H9 (cell line): ENCODE measurements at regions not wholly inside any gene's neighbourhood (a gene's known extent, or its start where the extent isn't known, plus 50 kb on each side); places are given as distances from the start of the nearest gene placed in this dataset.

ENCODE experiments used
- DNase-seq: peaks from one replicate; pipeline ENCODE4 v3.0.0-alpha.2; 2017
- H2AFZ ChIP-seq: one replicate; pipeline ENCODE4 v1.6.1; 2013; ENCODE audit warnings: mild to moderate bottlenecking, low read length, control low read depth, moderate library complexity
- H2AK5ac ChIP-seq: 2 replicates; pipeline ENCODE4 v1.6.1; 2013; ENCODE audit warnings: low read length, control low read depth, mixed read lengths; ENCODE audit not compliant: insufficient read length
- H2BK120ac ChIP-seq: one replicate; pipeline ENCODE4 v1.6.1; 2013; ENCODE audit warnings: low read depth, mild to moderate bottlenecking, low read length, control low read depth, inconsistent platforms; ENCODE audit not compliant: poor library complexity, severe bottlenecking
- H2BK12ac ChIP-seq: 2 replicates; pipeline ENCODE4 v1.6.1; 2013; ENCODE audit warnings: low read length, control low read depth, mixed read lengths, low read depth; ENCODE audit not compliant: insufficient read length
- H2BK15ac ChIP-seq: 2 replicates; pipeline ENCODE4 v1.6.1; 2013; ENCODE audit warnings: low read depth, low read length, control low read depth
- H2BK20ac ChIP-seq: one replicate; pipeline ENCODE4 v1.6.1; 2013; ENCODE audit warnings: low read depth, mild to moderate bottlenecking, low read length, control low read depth, inconsistent platforms; ENCODE audit not compliant: poor library complexity, severe bottlenecking
- H2BK5ac ChIP-seq: 2 replicates; pipeline ENCODE4 v1.6.1; 2013; ENCODE audit warnings: low read length, control low read depth, mixed read lengths; ENCODE audit not compliant: insufficient read length
- H3K14ac ChIP-seq: 2 replicates; pipeline ENCODE4 v1.6.1; 2013; ENCODE audit warnings: low read length, control low read depth; ENCODE audit not compliant: insufficient read depth
- H3K18ac ChIP-seq: 2 replicates; pipeline ENCODE4 v1.6.1; 2013; ENCODE audit warnings: low read depth, mild to moderate bottlenecking, mixed read lengths, low read length, control low read depth; ENCODE audit not compliant: insufficient read length
- H3K23ac ChIP-seq: 2 replicates; pipeline ENCODE4 v1.6.1; 2013; ENCODE audit warnings: low read length, control low read depth, mixed read lengths, low read depth; ENCODE audit not compliant: insufficient read length
- H3K23me2 ChIP-seq: 2 replicates; pipeline ENCODE4 v1.6.1; 2013; ENCODE audit warnings: low read depth, mild to moderate bottlenecking, mixed read lengths, low read length, control low read depth; ENCODE audit not compliant: insufficient read length, poor library complexity, severe bottlenecking
- H3K27ac ChIP-seq: 2 replicates; pipeline ENCODE4 v1.5.1; 2013; ENCODE audit warnings: low read length, control low read depth, mixed read lengths, low read depth; ENCODE audit not compliant: insufficient read length
- H3K27me3 ChIP-seq: 2 replicates; pipeline ENCODE4 v1.6.1; 2013; ENCODE audit warnings: low read length, control low read depth, inconsistent platforms; ENCODE audit not compliant: insufficient read depth
- H3K4ac ChIP-seq: 2 replicates; pipeline ENCODE4 v1.6.1; 2013; ENCODE audit warnings: low read depth, mild to moderate bottlenecking, control low read depth, inconsistent platforms, low read length, moderate library complexity
- H3K4me1 ChIP-seq: 2 replicates; pipeline ENCODE4 v1.6.1; 2013; ENCODE audit warnings: low read length, control low read depth, inconsistent platforms; ENCODE audit not compliant: insufficient read depth
- H3K4me2 ChIP-seq: 2 replicates; pipeline ENCODE4 v1.6.1; 2013; ENCODE audit warnings: low read length, control low read depth, mixed read lengths; ENCODE audit not compliant: insufficient read length, insufficient read depth
- H3K56ac ChIP-seq: 2 replicates; pipeline ENCODE4 v1.6.1; 2013; ENCODE audit warnings: low read depth, mild to moderate bottlenecking, mixed read lengths, low read length, control low read depth; ENCODE audit not compliant: insufficient read length
- H3K79me1 ChIP-seq: 2 replicates; pipeline ENCODE4 v1.6.1; 2013; ENCODE audit warnings: low read depth, mild to moderate bottlenecking, moderate library complexity, low read length, control low read depth, inconsistent platforms; ENCODE audit not compliant: insufficient read depth, poor library complexity, severe bottlenecking
- H3K79me2 ChIP-seq: 2 replicates; pipeline ENCODE4 v1.6.1; 2013; ENCODE audit warnings: low read length, control low read depth, inconsistent platforms; ENCODE audit not compliant: insufficient read depth
- H3K9ac ChIP-seq: 2 replicates; pipeline ENCODE4 v1.6.1; 2013; ENCODE audit warnings: low read length, control low read depth, mixed read lengths; ENCODE audit not compliant: insufficient read length; ENCODE audit errors: extremely low read depth
- H3K9me3 ChIP-seq: one replicate; pipeline ENCODE4 v1.6.1; 2013; ENCODE audit warnings: low read depth, low read length, inconsistent platforms; ENCODE audit not compliant: control insufficient read depth
- H3T11ph ChIP-seq: one replicate; pipeline ENCODE4 v1.6.1; 2013; ENCODE audit warnings: mild to moderate bottlenecking, low read length, control low read depth, inconsistent platforms
- H4K20me1 ChIP-seq: one replicate; pipeline ENCODE4 v1.6.1; 2013; ENCODE audit not compliant: control insufficient read depth, insufficient read length, insufficient read depth
- H4K5ac ChIP-seq: 2 replicates; pipeline ENCODE4 v1.6.1; 2013; ENCODE audit warnings: low read depth, mild to moderate bottlenecking, mixed read lengths, low read length, control low read depth; ENCODE audit not compliant: insufficient read length
- H4K8ac ChIP-seq: replicated peaks from 2 replicates; pipeline ENCODE4 v1.6.1; 2013; ENCODE audit warnings: low read length, control low read depth, mixed read lengths, low read depth; ENCODE audit not compliant: insufficient read length
- H4K91ac ChIP-seq: 2 replicates; pipeline ENCODE4 v1.6.1; 2013; ENCODE audit warnings: low read depth, mild to moderate bottlenecking, moderate library complexity, mixed read lengths, low read length, control low read depth; ENCODE audit not compliant: insufficient read length
- H3K27ac Mint-ChIP-seq, 3 experiments: 2 replicates in 2 of 3; 3 replicates in 1 of 3; pipeline ENCODE4 v1.8.0; 2020 to 2021; ENCODE audit warnings: mixed read lengths in 3 of 3, mild to moderate bottlenecking in 1 of 3, moderate library complexity in 1 of 3
- H3K27me3 Mint-ChIP-seq: 2 replicates; pipeline ENCODE4 v1.8.0; 2021; ENCODE audit warnings: low read depth, mild to moderate bottlenecking, moderate library complexity, mixed read lengths
- H3K36me3 Mint-ChIP-seq, 3 experiments: 2 replicates in 2 of 3; 3 replicates in 1 of 3; pipeline ENCODE4 v1.8.0; 2020 to 2021; ENCODE audit warnings: low read depth in 3 of 3, mixed read lengths in 3 of 3; ENCODE audit not compliant: insufficient read depth in 1 of 3
- H3K4me1 Mint-ChIP-seq, 2 experiments: 2 replicates each; pipeline ENCODE4 v1.8.0; 2020; ENCODE audit warnings: mixed read lengths in 2 of 2
- H3K4me3 Mint-ChIP-seq, 2 experiments: 2 replicates in 1 of 2; 3 replicates in 1 of 2; pipeline ENCODE4 v1.8.0; 2020 to 2021; ENCODE audit warnings: mild to moderate bottlenecking in 2 of 2, mixed read lengths in 2 of 2, moderate library complexity in 1 of 2
- H3K9me3 Mint-ChIP-seq, 2 experiments: 2 replicates in 1 of 2; 3 replicates in 1 of 2; pipeline ENCODE4 v1.8.0; 2020; ENCODE audit warnings: mild to moderate bottlenecking in 2 of 2, mixed read lengths in 2 of 2, moderate library complexity in 1 of 2
- WGBS: extraction: QIAGEN DNeasy Blood & Tissue Kit; methylation state at CpG from one replicate; pipeline ENCODE4 v1.1.7; 2013; ENCODE audit warnings: missing lambda C conversion rate, low lambda C conversion rate, mixed read lengths; ENCODE audit not compliant: insufficient read length; ENCODE audit errors: extremely low coverage; 5-methylcytosine and 5-hydroxymethylcytosine counted together
- TF ChIP-seq, protein P1 (sequence below): fragments of 200-600 bp; sonication (generic); conservative IDR thresholded peaks from 3 replicates; pipeline ENCODE4 v1.8.0; 2021; ENCODE audit warnings: antibody characterized with exemption, mild to moderate bottlenecking

DNA sequence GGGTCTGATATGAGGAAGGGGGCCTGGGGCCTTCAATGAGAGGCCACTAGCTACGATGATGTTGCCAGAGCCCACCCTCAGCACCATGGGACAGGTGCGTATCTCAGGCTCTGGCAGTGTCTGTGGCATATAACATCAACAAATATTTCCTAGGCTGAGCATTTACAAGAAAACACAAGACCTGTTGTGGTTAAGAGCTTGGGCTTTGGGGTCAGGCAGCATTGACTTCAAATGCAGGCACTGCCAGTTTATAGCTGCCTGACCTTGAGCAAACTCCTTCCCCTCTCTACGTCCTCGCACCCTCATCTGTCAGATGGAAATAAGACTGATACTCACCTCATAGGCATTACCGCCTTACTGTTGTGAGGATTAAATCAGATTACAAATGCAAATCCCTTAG lies 156.0 kb downstream of the KATNAL1 start:
- no peak overlapping the region for H3K18ac ChIP-seq
- H3K23ac ChIP-seq: no peak overlapping the region
- no peaks in the 10 kb centered on the region for H3K27me3 ChIP-seq
- H4K91ac ChIP-seq: no peak overlapping the region
- H3K4me1 ChIP-seq: no peaks in the 10 kb centered on the region
- H3K79me2 ChIP-seq: no peaks in the 10 kb centered on the region
- H4K5ac ChIP-seq: no peak overlapping the region
- Mint-ChIP-seq H3K4me3 (no peak overlapping the region), H3K36me3 (no peaks in the 10 kb centered on the region; a peak in 1 of 7 replicates), H3K4me1 (peaks cover 6 to 8% of the 10 kb centered on the region in 2 experiments; a peak in 3 of 4 replicates), H3K9me3 (no peaks in the 10 kb centered on the region), H3K27ac (no peak overlapping the region), H3K27me3 (no peaks in the 10 kb centered on the region; the same call in 1 of the 2 replicates)
- no peak overlapping the region for H2AFZ ChIP-seq
- WGBS: no CpG with 5 or more reads among the region's 5 CpGs
- no peaks in the 10 kb centered on the region for H3K9me3 ChIP-seq
- H3K9ac ChIP-seq: no peak overlapping the region
- H3K79me1 ChIP-seq: no peaks in the 10 kb centered on the region
- no peak overlapping the region for H3K4ac ChIP-seq
- H3K27ac ChIP-seq: no peak overlapping the region
- no peaks in the 10 kb centered on the region for H3K23me2 ChIP-seq
- no peak overlapping the region for H2AK5ac ChIP-seq
- TF ChIP-seq, protein P1, sequence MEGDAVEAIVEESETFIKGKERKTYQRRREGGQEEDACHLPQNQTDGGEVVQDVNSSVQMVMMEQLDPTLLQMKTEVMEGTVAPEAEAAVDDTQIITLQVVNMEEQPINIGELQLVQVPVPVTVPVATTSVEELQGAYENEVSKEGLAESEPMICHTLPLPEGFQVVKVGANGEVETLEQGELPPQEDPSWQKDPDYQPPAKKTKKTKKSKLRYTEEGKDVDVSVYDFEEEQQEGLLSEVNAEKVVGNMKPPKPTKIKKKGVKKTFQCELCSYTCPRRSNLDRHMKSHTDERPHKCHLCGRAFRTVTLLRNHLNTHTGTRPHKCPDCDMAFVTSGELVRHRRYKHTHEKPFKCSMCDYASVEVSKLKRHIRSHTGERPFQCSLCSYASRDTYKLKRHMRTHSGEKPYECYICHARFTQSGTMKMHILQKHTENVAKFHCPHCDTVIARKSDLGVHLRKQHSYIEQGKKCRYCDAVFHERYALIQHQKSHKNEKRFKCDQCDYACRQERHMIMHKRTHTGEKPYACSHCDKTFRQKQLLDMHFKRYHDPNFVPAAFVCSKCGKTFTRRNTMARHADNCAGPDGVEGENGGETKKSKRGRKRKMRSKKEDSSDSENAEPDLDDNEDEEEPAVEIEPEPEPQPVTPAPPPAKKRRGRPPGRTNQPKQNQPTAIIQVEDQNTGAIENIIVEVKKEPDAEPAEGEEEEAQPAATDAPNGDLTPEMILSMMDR: no peak
- no peak overlapping the region for H3K14ac ChIP-seq
- no peak overlapping the region for H2BK5ac ChIP-seq
- no peak overlapping the region for H3K4me2 ChIP-seq
- DNase-seq: no peak
- H3T11ph ChIP-seq: no peak overlapping the region
- H4K8ac ChIP-seq: no peak overlapping the region
- H2BK12ac ChIP-seq: no peak overlapping the region
- no peak overlapping the region for H3K56ac ChIP-seq
- no peak overlapping the region for H2BK120ac ChIP-seq
- no peak overlapping the region for H2BK15ac ChIP-seq
- H2BK20ac ChIP-seq: no peak overlapping the region
- H4K20me1 ChIP-seq: no peaks in the 10 kb centered on the region
